ENCODE measurements at regions not wholly inside any gene's neighbourhood (a gene's known extent, or its start where the extent isn't known, plus 50 kb on each side); places are given as distances from the start of the nearest gene placed in this dataset.

- DNase-seq (ENCODE audit: low spot score), result no peak
- H3K4me3 ChIP-seq, result no peak overlapping the region
- H3K9me3 ChIP-seq (ENCODE audit: low read depth), result no peaks in the 10 kb centered on the region
- no peak overlapping the region for H2AFZ ChIP-seq
- 30% methylated on average over 3 of the region's 3 CpGs for WGBS (ENCODE audit: low lambda C conversion rate, missing lambda C conversion rate)
- no peaks in the 10 kb centered on the region for H4K20me1 ChIP-seq (ENCODE audit: insufficient read depth, poor library complexity, severe bottlenecking)
- H3K4me1 ChIP-seq (ENCODE audit: insufficient read depth), result peaks cover 17% of the 10 kb centered on the region
- no peaks in the 10 kb centered on the region for H3K36me3 ChIP-seq (replicated peaks; ENCODE audit: insufficient read depth, low read depth)
- H3K27me3 ChIP-seq, result no peaks in the 10 kb centered on the region
- no peaks in the 10 kb centered on the region for H3K9me2 ChIP-seq (replicated peaks; ENCODE audit: insufficient read depth)
- no peaks in the 10 kb centered on the region for H3K79me2 ChIP-seq
- TF ChIP-seq CTCF (IDR thresholded peaks at IDR 0.05; ENCODE audit: poor library complexity), result no peak
- TF ChIP-seq EZH2 (IDR thresholded peaks at IDR 0.05; ENCODE audit: borderline replicate concordance), result no peak
- no peak for TF ChIP-seq EZH2phosphoT487 (IDR thresholded peaks at IDR 0.05; ENCODE audit: low read depth, severe bottlenecking, unreplicated experiment)
- no peak overlapping the region for H3K4me2 ChIP-seq
- no peak overlapping the region for H3K27ac ChIP-seq
Observed at GRCh38 chr5:147167529-147167928, 67.3 kb upstream of the STK32A start.

GRCh38 chr5:147168578-147169327 is 66.1 kb upstream of the STK32A start:
- Histone ChIP-seq H3K36me3 (replicated peaks; ENCODE audit: insufficient read depth, low read depth) (no peaks in the 10 kb centered on the region), H3K4me1 (ENCODE audit: insufficient read depth) (peaks cover 17% of the 10 kb centered on the region), H3K27me3 (no peaks in the 10 kb centered on the region), H3K27ac (no peak overlapping the region), H3K9me2 (replicated peaks; ENCODE audit: insufficient read depth) (no peaks in the 10 kb centered on the region), H3K9me3 (ENCODE audit: low read depth) (no peaks in the 10 kb centered on the region), H2AFZ (no peak overlapping the region), H3K79me2 (no peaks in the 10 kb centered on the region), H4K20me1 (ENCODE audit: insufficient read depth, poor library complexity, severe bottlenecking) (no peaks in the 10 kb centered on the region), H3K4me2 (no peak overlapping the region), H3K4me3 (no peak overlapping the region)
- no peak for DNase-seq (ENCODE audit: low spot score)
- TF ChIP-seq CTCF (IDR thresholded peaks at IDR 0.05; ENCODE audit: poor library complexity) (no peak), EZH2phosphoT487 (IDR thresholded peaks at IDR 0.05; ENCODE audit: low read depth, severe bottlenecking, unreplicated experiment) (no peak), EZH2 (IDR thresholded peaks at IDR 0.05; ENCODE audit: borderline replicate concordance) (no peak)
- 72% methylated on average over 4 of the region's 4 CpGs for WGBS (ENCODE audit: low lambda C conversion rate, missing lambda C conversion rate)

- Histone ChIP-seq H3K36me3 (replicated peaks; ENCODE audit: insufficient read depth, low read depth) (no peaks in the 10 kb centered on the region), H3K4me1 (ENCODE audit: insufficient read depth) (peaks cover 17% of the 10 kb centered on the region), H3K27ac (peak overlapping the region; percentile 58), H3K4me2 (no peak overlapping the region), H4K20me1 (ENCODE audit: insufficient read depth, poor library complexity, severe bottlenecking) (no peaks in the 10 kb centered on the region), H3K4me3 (no peak overlapping the region), H2AFZ (no peak overlapping the region), H3K9me2 (replicated peaks; ENCODE audit: insufficient read depth) (no peaks in the 10 kb centered on the region), H3K9me3 (ENCODE audit: low read depth) (no peaks in the 10 kb centered on the region), H3K79me2 (no peaks in the 10 kb centered on the region), H3K27me3 (no peaks in the 10 kb centered on the region)
- DNase-seq (ENCODE audit: low spot score), result peak; percentile 68
- TF ChIP-seq EZH2 (IDR thresholded peaks at IDR 0.05; ENCODE audit: borderline replicate concordance) (no peak), CTCF (IDR thresholded peaks at IDR 0.05; ENCODE audit: poor library complexity) (no peak), EZH2phosphoT487 (IDR thresholded peaks at IDR 0.05; ENCODE audit: low read depth, severe bottlenecking, unreplicated experiment) (no peak)
Observed at GRCh38 chr5:147169399-147169798, 65.4 kb upstream of the STK32A start.
